ENCODE measurements at regions not wholly inside any gene's neighbourhood (a gene's known extent, or its start where the extent isn't known, plus 50 kb on each side); places are given as distances from the start of the nearest gene placed in this dataset.

DNA sequence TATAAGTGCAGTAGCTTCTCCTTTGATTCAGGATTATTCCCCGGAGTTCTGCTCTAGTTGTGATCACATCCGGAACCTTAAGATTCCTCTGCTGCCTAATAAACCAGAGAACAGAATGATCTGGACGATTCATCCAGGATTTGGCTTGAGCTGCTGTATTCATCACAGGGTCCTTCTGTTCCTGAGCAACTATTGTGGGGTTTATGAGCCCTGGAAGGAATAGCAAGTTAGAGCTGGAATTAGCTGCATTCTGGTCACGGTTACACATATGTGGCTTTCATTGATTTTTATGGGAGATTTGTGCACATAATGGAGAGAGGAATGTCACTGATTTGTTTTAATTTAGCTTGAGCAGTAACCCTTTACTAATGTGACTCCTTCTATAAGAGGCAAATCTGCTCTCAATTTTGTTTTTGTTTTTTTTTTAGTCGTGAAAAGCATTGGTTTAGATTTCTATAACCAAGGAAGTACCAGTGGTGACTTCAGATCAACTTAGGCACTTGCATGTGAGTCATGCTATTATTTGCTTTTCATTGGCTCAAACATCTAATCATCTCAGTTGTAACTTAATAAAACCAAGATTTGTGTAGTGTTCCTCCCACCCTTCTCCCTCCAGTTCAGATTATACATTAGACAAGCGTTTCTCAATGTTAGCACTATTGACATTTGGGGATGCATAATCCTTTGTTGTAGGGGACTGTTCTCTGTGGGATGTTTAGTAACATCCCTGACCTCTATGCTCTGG is 148.5 kb downstream of the OTOL1 start:
- Histone ChIP-seq H2AFZ (ENCODE audit: low read length) (no peak overlapping the region), H3K9me3 (ENCODE audit: control insufficient read depth, low read depth, low read length) (no peaks in the 10 kb centered on the region), H3K23me2 (ENCODE audit: insufficient read length, low read depth, low read length, poor library complexity, severe bottlenecking) (no peaks in the 10 kb centered on the region), H3K79me2 (ENCODE audit: insufficient read depth, low read length) (no peaks in the 10 kb centered on the region), H3T11ph (ENCODE audit: low read length) (no peak overlapping the region), H3K23ac (ENCODE audit: insufficient read length, low read depth, low read length) (no peak overlapping the region), H2BK20ac (ENCODE audit: low read depth, low read length, poor library complexity, severe bottlenecking) (no peak overlapping the region), H4K5ac (ENCODE audit: insufficient read length, low read depth, low read length) (no peak overlapping the region), H4K20me1 (ENCODE audit: control insufficient read depth, insufficient read depth, insufficient read length) (no peaks in the 10 kb centered on the region), H4K8ac (replicated peaks; ENCODE audit: insufficient read length, low read depth, low read length) (no peak overlapping the region), H2BK120ac (ENCODE audit: low read depth, low read length, poor library complexity, severe bottlenecking) (no peak overlapping the region), H3K9ac (ENCODE audit: extremely low read depth, insufficient read length, low read length) (no peak overlapping the region), H4K91ac (ENCODE audit: insufficient read length, low read depth, low read length) (no peak overlapping the region), H2BK5ac (ENCODE audit: insufficient read length, low read length) (no peak overlapping the region), H3K27me3 (ENCODE audit: insufficient read depth, low read length) (no peaks in the 10 kb centered on the region), H2BK15ac (ENCODE audit: low read depth, low read length) (no peak overlapping the region), H3K56ac (ENCODE audit: insufficient read length, low read depth, low read length) (no peak overlapping the region), H2AK5ac (ENCODE audit: insufficient read length, low read length) (no peak overlapping the region), H3K79me1 (ENCODE audit: insufficient read depth, low read depth, low read length, poor library complexity, severe bottlenecking) (no peaks in the 10 kb centered on the region), H3K4me1 (ENCODE audit: insufficient read depth, low read length) (no peaks in the 10 kb centered on the region), H3K14ac (ENCODE audit: insufficient read depth, low read length) (no peak overlapping the region), H3K27ac (ENCODE audit: insufficient read length, low read depth, low read length) (no peak overlapping the region), H2BK12ac (ENCODE audit: insufficient read length, low read depth, low read length) (no peak overlapping the region), H3K4ac (ENCODE audit: low read depth, low read length) (no peak overlapping the region), H3K4me2 (ENCODE audit: insufficient read depth, insufficient read length, low read length) (no peak overlapping the region), H3K18ac (ENCODE audit: insufficient read length, low read depth, low read length) (no peak overlapping the region)
- Mint-ChIP-seq H3K4me3 (no peak overlapping the region), H3K27me3 (ENCODE audit: low read depth) (no peaks in the 10 kb centered on the region), H3K36me3 (ENCODE audit: insufficient read depth in 1 of 3, low read depth in 3 of 3) (no peaks in the 10 kb centered on the region; a peak in 1 of 7 replicates), H3K9me3 (0 out of 5 replicates have a peak, but pooled peaks cover 0 to 2% of the 10 kb centered on the region in 2 experiments), H3K4me1 (peaks cover 27 to 33% of the 10 kb centered on the region in 2 experiments), H3K27ac (no peak overlapping the region)
- no peak for DNase-seq
- WGBS (ENCODE audit: extremely low coverage, insufficient read length, low lambda C conversion rate) = no CpG with 5 or more reads among the region's 6 CpGs
- TF ChIP-seq, protein P1, sequence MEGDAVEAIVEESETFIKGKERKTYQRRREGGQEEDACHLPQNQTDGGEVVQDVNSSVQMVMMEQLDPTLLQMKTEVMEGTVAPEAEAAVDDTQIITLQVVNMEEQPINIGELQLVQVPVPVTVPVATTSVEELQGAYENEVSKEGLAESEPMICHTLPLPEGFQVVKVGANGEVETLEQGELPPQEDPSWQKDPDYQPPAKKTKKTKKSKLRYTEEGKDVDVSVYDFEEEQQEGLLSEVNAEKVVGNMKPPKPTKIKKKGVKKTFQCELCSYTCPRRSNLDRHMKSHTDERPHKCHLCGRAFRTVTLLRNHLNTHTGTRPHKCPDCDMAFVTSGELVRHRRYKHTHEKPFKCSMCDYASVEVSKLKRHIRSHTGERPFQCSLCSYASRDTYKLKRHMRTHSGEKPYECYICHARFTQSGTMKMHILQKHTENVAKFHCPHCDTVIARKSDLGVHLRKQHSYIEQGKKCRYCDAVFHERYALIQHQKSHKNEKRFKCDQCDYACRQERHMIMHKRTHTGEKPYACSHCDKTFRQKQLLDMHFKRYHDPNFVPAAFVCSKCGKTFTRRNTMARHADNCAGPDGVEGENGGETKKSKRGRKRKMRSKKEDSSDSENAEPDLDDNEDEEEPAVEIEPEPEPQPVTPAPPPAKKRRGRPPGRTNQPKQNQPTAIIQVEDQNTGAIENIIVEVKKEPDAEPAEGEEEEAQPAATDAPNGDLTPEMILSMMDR (conservative IDR thresholded peaks at IDR 0.05) = no peak

All from H9 (cell line).